Colonic mucosa (tissue), 4 donors: ENCODE measurements at regions not wholly inside any gene's neighbourhood (a gene's known extent, or its start where the extent isn't known, plus 50 kb on each side); places are given as distances from the start of the nearest gene placed in this dataset.

Experiments
- DNase-seq: peaks from one replicate; pipeline ENCODE4 v3.0.0-alpha.2; 2020
- H3K27ac ChIP-seq: fragments of 200-600 bp; one replicate; pipeline ENCODE4 v1.8.0; 2021
- H3K27me3 ChIP-seq: fragments of 200-600 bp; one replicate; pipeline ENCODE4 v1.8.0; 2021
- H3K36me3 ChIP-seq: fragments of 200-600 bp; one replicate; pipeline ENCODE4 v1.8.0; 2021
- H3K4me1 ChIP-seq: fragments of 200-600 bp; one replicate; pipeline ENCODE4 v1.8.0; 2021; ENCODE audit warnings: mild to moderate bottlenecking
- H3K4me3 ChIP-seq: fragments of 200-600 bp; one replicate; pipeline ENCODE4 v1.8.0; 2021
- H3K9ac ChIP-seq, 2 donors: one replicate each; pipeline ENCODE4 v1.7.0; 2013; ENCODE audit warnings: control low read depth in 2 of 2, low read depth in 2 of 2, low read length in 2 of 2
- H3K9me3 ChIP-seq: fragments of 200-600 bp; one replicate; pipeline ENCODE4 v1.8.0; 2021
- CTCF ChIP-seq: fragments of 200-600 bp; IDR thresholded peaks from one replicate; pipeline ENCODE4 v1.8.0; 2022; ENCODE audit warnings: antibody characterized with exemption, mild to moderate bottlenecking
- intact Hi-C: fragments of 100-400 bp; cut with DNase I; formaldehyde crosslinking; loops from one replicate; pipeline ENCODE4 v1.14.1; 2022
- donor health status: healthy.
- donor health status: DM: no; HTN: no; CAD: no.
- donor health status: DM: no; HTN: no; CAD: no.

- no peaks in the 10 kb centered on the region for H3K27me3 ChIP-seq
- no peaks in the 10 kb centered on the region for H3K36me3 ChIP-seq
- no peak overlapping the region for H3K27ac ChIP-seq
- no peaks in the 10 kb centered on the region for H3K9me3 ChIP-seq
- H3K4me3 ChIP-seq, result no peak overlapping the region
- TF ChIP-seq CTCF, result no peak
- no peaks in the 10 kb centered on the region for H3K4me1 ChIP-seq
- intact Hi-C loops, result no loop called here
- no peak for DNase-seq
- no peak overlapping the region for H3K9ac ChIP-seq
Measured at GRCh38 chr2:176544557-176544956, 275.3 kb downstream of the MTX2 start.

DNA sequence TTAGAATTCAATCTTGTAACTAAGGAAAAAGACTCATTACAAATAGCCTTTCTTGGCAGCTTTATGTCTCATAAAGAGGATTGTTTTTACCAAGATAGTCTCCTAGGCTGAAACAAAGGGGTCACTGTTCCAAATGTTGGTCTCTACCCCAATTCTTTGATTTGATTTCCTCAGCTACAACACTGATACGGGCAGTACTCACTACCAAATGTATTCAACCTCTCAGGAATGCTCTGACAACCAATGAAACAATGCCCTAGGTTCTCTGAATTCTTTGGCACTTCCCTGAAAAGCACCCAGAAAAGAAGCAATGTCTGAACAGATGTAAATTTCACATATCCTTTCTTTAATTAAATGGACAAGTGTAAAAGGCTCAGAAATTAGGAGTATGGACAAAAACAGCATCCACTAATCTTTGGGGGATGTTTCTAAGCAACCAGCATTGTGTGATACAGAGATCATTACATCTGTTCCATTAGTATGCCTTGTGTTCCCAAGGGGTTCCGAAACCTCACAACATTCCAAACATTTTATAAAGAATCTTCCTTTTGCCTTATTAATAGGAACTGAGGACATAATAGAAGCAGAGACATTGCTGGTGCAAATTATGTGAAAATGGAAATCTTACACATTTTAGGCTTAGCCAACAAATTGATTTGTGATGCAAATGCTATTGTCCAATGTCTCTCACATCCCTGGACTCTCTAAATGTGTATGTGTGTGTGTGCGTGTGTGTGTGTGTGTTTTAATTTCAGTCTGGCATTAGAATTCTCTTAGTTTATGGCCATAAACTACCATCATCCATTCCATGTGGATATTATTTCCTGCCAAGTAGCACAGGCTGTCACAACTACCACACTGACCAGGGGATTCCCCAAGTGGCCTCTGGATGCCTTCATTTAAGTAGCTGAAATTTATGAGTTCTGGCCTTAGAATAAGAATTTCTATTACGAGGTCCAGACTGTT is 276.0 kb downstream of the MTX2 start:
- no peak overlapping the region for H3K9ac ChIP-seq
- no peak overlapping the region for H3K27ac ChIP-seq
- intact Hi-C loops, result no loop called here
- no peaks in the 10 kb centered on the region for H3K36me3 ChIP-seq
- no peak overlapping the region for H3K4me3 ChIP-seq
- H3K4me1 ChIP-seq, result no peaks in the 10 kb centered on the region
- no peaks in the 10 kb centered on the region for H3K9me3 ChIP-seq
- DNase-seq, result no peak
- no peak for TF ChIP-seq CTCF
- no peaks in the 10 kb centered on the region for H3K27me3 ChIP-seq

DNA sequence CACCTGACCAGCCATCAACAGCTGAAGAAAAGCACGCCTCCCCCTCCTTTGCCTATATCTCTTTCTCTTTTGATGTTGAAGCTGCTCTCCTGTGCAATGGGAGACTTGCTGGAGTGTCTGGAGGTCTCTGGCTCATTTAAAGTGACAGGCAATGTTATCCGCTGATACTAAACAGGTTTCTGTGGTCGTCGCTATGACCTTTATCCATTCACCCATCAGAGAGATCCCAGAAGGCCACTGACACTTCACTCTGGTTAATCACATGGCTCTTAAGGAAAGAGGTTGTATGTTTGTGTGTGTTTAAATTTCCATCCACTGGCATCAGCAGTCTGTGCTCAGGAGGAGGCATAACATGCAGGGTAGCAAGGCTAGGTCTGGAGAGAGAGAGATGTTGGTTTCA is 277.3 kb downstream of the MTX2 start:
- no peak overlapping the region for H3K27ac ChIP-seq
- DNase-seq, result no peak
- H3K27me3 ChIP-seq, result no peaks in the 10 kb centered on the region
- H3K36me3 ChIP-seq, result no peaks in the 10 kb centered on the region
- TF ChIP-seq CTCF, result no peak
- H3K4me3 ChIP-seq, result no peak overlapping the region
- no peaks in the 10 kb centered on the region for H3K9me3 ChIP-seq
- no peak overlapping the region for H3K9ac ChIP-seq
- intact Hi-C loops, result no loop called here
- H3K4me1 ChIP-seq, result no peaks in the 10 kb centered on the region

- Histone ChIP-seq H3K4me3 (no peak overlapping the region), H3K36me3 (no peaks in the 10 kb centered on the region), H3K27me3 (no peaks in the 10 kb centered on the region), H3K27ac (peak overlapping the region; percentile 4), H3K4me1 (no peaks in the 10 kb centered on the region), H3K9me3 (no peaks in the 10 kb centered on the region), H3K9ac (no peak overlapping the region)
- intact Hi-C loops, result loop anchor here (5.0 kb wide), 2 partner anchors 95 to 410 kb away; no protein-coding TSS in a partner anchor
- DNase-seq, result no peak
- TF ChIP-seq CTCF, result no peak
Measured at GRCh38 chr2:176552501-176553135, 283.4 kb downstream of the MTX2 start.

GRCh38 chr2:176553685-176554100 is 284.5 kb downstream of the MTX2 start:
- peak; percentile 68 for DNase-seq
- Histone ChIP-seq H3K4me1 (no peaks in the 10 kb centered on the region), H3K4me3 (peak overlapping the region; percentile 21), H3K9me3 (no peaks in the 10 kb centered on the region), H3K36me3 (no peaks in the 10 kb centered on the region), H3K27me3 (no peaks in the 10 kb centered on the region), H3K9ac (peak overlapping the region in 1 of 2 donors; percentile 38), H3K27ac (peak overlapping the region; percentile 35)
- intact Hi-C loops, result loop anchor here (5.0 kb wide), 2 partner anchors 96 to 411 kb away; no protein-coding TSS in a partner anchor
- no peak for TF ChIP-seq CTCF
